NCI-H1417 treated with DMSO at 0.1 percent for 48 hours (cell line): ENCODE measurements at regions not wholly inside any gene's neighbourhood (a gene's known extent, or its start where the extent isn't known, plus 50 kb on each side); places are given as distances from the start of the nearest gene placed in this dataset.
A peak's percentile ranks its signal among the peaks of the same experiment; 100 is the strongest.

ENCODE experiments used
- DNase-seq: peaks from one replicate; lab custom pipeline; 2025; lab: John Stamatoyannopoulos, UW

DNA sequence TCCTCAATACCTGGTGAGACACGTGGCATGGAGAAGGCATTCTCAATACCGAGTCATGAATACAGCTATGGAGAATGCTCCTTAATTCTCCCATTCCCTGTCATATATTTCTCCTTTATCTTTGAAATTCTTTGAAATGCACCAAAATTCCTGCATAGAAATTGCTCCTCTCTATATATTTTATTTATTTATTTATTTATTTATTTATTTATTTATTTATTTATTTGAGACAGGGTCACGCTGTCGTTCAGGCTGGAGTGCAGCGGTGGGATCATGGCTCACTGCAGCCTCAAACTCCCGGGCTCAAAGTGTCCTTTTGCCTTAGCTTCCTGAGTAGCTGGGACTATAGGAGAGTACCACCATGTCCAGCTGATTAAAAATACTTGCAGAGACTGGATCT is 190.3 kb upstream of the MAF start:
- DNase-seq, result no peak

DNA sequence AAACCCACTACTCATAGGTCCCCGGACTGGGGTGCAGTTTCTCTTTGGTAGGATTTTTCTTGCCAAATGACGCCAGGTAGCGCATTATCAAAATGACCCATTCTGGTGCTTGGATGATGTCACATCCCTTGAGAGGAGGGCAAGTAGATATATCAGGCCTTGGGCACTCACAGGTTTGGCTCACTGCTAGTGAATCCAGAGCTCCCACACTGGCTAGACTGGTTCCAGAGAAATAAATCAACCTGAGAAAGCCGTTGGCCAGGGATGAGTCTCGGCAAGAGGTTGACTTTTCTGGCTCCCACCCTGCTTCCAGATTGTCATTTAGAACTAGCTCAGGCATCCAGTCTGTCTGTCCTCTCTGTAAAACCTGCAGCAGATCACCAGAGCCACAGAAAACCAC is 188.4 kb upstream of the MAF start:
- no peak for DNase-seq

DNA sequence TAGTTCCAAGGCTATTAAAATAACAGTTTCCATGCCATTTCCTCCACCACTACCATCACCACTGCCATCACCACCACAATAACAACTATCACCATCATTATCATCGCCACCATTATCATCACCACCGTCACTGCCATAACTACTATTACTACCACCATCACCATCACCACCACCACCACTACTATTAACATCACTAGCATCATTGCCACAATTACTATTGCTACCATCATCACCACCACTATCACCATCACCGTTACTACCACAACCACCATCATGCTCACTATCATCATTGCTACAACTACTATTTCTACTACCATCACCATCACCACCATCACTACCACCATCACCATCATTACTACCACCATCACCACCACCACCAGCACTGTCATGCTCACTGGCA is 185.9 kb upstream of the MAF start:
- no peak for DNase-seq

DNA sequence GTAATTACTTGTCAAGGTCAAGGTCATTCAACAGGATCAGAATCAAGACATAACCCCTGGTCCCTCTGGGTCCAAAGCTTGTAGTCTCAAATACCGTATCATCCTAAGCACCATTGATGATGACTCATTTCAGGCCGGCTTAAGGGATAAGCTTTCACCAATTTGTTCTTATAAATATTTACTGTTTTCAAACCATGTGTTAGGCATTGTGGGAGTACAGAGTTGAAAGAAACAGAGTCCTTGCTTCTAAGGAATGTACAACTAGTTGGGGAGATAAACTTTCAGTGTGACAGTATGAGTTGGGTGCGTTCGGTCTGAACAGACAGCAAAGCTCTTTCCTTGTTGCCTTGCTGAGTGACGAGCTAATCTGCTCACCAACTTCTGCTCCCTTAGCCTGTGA is 183.5 kb upstream of the MAF start:
- no peak for DNase-seq

DNA sequence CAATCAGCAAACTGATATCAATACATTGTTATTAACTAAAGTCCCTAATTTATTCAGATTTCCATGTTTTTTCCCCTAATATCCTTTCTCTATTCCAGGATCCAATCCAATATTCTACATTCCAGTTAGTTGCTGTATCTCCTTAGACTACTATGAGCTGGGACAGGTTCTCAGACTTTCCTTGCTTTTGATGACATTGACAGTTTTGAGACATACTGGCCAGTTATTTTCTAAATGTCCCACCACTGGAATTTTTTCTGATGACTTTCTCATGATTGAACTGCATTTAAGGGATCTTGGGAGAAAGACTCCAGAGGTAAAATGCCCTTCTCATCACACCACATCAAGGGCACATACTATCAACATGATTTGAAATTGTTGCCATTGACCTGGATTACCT is 177.1 kb upstream of the MAF start:
- no peak for DNase-seq

DNA sequence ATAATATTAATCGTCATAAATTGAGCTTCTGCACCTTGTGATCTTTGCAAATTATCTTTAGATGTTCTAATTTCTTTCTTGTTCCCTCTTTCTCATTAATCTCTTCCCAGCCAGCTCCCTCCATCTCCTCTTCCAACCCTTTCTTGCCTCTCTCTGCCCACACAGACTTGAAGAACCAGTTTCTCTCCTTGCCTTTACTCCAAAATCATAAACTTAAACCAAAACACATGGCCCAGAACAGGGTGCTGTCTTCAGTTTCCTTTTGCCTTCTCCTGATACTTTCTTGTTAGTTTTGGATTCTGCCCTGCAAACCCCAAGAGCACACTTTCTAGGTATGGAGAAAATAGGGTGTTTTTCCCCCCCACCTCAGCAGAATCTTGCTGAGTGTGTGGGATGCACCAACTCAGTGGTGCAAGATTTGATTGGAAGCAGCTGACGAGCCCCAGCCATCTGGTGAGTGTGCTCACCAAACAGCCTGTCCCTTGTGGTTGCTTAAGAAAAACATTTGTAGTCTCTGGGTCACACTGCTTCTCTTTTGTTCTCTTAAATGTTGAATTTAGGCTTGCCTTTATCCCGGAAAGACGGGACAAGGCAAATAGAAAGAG is 175.8 kb upstream of the MAF start:
- no peak for DNase-seq

DNA sequence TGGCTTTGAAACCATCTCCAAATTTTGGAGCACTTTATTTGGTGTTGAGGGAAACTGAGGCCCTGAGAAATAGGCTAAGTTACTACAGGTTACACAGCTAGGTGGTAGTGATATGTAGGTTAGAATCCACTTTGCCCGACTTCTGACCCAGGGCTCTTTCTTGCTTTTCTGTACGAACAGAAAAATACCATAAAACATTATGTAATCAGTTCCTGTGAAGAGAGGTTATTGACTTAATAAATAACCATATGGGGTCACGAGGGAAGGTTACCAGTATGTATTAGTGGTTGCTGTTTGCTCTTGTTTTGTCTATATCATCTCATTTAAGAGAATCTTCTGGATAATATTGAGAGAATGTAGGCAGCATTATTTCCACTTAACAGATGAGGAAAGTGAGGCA is 172.2 kb upstream of the MAF start:
- no peak for DNase-seq

DNA sequence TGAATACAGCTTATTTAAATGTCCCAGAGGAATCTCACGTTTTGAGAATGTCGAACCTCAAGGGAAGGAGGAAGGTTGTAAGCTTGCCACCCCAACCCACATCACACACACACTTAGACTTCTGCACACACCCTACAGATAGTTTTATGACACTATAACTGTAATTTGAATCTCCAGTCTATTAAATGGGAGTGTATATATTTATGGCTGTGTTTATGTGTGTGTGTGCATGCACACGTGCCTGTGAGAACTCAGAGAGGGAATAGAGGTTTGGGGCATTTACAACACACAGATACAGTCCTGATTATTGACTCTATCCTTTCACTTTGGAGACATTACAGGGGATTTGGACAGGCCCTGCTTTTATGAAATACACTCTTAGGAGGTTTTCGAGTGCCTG is 171.5 kb upstream of the MAF start:
- no peak for DNase-seq

DNA sequence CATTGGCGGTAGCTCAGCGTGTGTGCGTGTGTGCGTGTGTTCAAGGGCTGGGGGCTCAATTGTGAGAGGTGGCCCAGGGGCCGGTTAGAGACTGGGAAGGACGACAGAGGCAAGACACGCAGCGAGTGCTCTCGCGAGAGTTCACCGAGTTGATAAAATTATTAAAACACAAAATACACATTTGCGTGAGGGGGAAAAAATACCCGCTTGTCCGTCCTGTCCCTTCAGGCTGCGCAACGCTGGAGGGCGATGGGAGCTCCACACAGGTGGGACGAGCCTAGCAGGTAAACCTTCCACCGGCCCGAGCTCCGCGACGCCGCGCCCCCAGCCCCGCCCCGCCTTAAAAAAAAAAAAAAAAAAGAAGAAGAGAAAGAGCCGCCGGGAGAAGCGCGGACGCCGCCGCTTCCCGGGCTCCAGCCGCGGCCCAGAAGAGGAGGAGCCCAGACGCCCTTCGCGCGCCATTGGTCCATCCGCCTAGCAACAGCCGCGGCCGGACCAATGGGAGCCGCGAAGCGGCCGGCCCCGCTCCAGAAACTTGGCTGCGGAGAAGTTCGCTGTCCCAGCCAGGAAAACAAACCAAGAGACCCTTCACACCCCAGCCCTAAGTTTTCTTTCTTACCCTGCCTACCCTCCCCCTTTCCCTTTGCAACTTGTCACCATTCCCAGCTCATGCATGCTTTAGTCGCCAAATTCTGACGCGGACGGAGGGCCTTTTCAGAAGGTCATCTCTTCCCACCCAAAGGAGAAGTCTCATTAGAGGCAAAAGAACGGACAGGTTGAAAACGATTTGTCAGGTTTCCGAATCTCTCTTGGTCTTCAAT is 169.9 kb upstream of the MAF start:
- peak; percentile 23 for DNase-seq

DNA sequence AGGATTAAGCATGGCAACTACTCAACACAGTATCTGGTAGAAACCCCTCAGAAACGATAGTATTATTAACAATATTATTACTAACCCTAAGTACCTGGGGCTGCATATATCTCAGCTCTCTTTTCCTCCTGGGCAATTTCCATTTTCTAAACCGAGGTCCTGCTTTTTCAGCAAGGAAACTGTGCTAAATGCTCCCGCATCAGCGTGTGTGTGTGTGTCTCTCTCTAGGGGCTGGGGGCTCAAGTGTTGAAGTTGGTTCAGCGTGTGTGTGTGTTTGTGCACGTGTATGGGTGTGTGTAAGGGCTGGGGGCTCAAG is 169.3 kb upstream of the MAF start:
- no peak for DNase-seq

DNA sequence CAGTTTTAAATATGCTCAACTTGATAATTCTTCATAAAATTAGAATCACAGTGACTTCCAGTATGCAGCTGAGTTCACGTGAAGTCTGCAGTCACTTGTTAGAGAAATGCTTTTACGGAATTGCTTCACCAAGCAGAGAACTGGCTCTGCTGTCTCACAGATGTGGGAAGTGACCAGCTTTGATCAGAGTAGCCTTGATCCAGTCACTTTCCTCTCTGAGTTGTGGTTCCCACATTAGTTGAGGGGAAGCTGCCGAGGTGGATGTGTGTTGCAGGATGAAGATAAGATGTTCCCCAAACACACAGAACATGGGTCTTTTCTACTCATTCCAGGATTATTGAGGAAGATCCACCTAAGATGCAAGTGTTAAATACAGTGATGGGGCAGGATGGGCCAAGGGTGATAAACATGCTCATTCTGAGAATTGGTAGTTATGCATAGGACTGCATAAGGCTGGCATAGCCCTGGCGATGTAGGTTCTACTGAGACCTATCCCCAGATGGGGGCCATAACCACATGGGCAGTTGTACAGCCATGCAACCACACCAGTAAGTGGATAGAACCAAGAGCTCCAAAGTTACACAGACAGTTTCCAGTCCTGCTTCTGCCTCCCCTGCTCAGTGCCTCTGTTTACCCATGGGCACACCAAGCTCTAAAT is 168.9 kb upstream of the MAF start:
- no peak for DNase-seq

DNA sequence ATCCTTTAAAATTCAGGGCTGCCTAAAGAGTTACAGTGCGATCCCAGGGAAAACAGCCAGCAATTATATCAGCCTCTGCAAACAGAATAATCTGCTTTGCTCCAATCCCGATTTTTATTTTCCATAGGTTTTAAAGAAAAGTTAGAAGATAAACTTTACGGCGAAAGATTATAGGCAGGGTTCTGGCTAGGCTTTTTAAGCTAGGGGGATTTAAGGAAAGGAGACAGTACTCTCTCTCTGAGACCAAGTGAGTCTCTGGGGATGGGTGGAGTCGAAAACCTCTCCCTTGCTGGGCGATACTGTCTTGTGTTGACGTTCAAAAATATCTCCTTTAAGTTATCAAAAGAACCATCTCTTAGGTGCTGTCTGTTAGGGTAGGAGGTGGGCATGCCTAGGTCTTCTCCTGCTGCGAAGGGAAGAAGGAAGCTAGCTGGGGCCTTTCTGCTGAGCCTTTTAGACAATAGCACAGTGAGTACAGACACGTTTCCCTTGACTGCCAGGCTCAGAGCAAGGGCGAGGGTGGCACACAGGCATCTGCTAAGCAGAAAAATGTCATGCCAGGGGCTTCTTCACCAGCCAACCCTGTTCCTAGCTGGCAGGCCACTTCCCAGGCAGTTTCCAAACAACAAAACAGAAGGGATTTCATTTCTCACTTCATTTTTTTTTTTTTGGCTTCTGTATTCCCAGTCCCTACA is 167.9 kb upstream of the MAF start:
- no peak for DNase-seq

DNA sequence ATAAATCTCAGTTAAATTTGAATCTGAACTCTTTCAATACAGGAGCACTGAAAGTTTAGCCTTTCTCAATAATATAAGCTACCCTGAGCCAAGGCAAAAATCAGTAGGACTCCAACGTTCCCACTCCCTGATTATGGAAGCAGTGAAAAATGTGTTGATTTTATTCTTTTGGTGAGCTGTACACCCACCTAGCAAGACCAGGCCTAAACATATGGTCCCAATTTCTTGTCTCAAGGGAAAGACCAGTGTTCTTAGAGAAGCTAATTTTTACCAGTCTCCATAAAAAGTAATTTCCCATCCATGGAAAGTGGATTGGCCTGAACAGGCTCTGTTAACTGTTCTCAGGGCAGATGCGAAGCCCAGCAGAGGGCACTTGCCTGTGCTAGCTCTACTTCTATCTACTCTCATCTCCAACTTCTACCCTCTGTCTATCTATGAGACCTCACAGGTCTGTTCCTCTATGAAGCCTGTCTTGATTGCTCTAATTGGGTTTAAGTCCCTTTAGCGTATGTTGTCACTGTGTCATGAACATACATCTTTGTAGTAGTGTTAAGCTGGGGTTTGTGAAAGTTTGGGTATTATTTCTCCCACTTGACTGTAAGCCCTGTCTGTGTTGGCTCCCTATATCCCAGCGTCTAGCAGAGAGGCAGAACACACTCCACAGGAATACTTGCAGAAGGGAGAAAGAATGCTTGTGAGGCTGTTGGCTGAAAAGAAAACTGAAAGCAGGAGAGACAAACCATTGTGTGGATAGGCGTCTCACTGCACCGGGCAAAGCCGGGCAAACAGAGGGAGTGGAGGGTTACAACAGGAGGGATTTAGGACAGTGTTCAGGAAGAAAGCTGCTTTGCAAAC is 167.1 kb upstream of the MAF start:
- no peak for DNase-seq

DNA sequence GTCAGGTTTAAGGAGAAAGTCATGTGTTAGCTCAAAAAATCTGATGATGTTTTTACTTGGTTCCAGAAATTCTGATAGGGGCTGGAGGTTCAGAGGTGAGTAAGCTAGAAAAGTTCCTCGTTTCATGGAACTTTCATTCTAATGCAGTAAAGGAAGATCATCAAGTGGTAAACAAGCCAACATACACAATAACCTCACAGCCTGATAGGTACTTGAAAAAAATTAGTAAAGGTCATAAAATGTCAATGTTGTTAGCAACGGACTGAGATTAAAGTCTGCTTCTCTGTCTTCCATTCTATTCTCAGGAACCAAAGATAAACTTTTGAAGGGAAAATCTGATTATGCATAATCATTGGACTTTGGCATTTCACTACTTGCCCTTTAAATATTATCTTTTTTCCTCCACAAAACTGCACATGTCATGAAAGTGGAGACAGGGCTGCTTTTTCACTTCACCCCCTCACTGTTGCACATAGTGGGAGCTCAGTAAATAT is 165.4 kb upstream of the MAF start:
- no peak for DNase-seq

DNA sequence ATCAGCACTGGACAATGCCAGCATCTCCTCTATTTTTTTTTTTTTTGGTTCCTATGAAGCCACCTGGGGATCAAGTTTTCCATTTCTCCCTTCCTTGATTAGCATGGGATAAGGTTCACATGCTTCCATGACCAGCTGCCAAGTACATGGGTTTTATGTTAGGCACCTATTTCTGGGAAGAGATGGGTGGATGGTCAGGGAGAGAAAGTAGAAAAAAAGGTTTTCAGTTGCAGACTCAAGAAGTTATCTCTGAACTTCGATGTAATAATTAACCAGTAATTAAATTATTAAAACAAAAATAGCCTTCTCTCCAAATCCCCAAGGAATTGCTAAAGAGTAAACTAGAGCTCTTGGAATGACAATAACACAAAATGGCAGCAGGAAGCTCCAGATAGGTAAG is 164.9 kb upstream of the MAF start:
- DNase-seq, result no peak

DNA sequence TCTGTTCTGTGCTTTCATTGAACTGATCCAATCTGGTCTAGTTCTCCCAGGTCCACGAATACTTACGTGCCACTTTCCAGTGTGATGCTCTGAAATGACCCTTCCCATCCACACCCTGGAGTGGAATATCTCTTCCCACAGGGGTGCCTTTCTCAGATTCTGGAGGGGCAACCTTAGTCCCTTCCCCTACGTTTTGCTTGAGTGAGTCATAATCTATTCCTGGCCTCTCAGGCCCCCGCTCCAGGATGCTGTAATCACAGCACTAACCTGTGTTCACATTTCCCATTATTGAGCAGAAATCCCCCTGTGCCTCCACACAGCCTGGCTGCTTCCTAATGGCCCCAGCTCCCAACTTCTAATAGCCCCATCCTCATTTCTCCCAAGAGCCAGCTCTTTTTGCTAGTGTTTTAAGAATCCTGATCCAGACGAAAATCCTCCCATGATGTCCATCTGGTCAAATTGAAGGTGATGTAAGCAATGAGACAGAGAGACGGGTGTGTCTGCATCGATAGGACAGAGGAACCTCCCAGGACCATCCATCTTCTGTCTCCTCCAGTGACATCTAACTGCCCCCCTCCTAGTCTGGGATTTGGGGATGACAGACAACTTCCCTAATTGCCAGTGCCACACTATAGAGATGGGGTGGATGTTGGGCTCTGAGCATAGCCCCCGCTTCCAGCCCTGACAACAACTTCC is 164.0 kb upstream of the MAF start:
- DNase-seq, result no peak

DNA sequence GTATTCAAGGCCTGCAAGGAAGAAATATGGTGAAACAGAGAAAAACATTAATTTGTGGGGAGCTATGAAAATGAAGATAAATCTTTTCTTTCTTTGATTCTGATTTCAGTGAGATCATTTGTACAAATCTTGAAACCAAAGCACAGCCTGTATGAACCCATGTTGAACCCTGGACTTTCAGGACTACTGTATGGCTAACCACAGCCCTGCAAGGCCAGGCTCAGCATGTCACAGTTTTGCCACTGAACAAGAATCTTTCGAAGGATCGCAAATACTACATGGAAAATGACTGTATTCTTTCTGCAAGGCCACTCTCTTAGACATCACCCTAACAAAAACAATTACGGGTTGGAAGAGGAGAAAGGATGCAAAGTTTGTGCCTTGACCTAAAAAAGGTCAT is 161.7 kb upstream of the MAF start:
- no peak for DNase-seq

DNA sequence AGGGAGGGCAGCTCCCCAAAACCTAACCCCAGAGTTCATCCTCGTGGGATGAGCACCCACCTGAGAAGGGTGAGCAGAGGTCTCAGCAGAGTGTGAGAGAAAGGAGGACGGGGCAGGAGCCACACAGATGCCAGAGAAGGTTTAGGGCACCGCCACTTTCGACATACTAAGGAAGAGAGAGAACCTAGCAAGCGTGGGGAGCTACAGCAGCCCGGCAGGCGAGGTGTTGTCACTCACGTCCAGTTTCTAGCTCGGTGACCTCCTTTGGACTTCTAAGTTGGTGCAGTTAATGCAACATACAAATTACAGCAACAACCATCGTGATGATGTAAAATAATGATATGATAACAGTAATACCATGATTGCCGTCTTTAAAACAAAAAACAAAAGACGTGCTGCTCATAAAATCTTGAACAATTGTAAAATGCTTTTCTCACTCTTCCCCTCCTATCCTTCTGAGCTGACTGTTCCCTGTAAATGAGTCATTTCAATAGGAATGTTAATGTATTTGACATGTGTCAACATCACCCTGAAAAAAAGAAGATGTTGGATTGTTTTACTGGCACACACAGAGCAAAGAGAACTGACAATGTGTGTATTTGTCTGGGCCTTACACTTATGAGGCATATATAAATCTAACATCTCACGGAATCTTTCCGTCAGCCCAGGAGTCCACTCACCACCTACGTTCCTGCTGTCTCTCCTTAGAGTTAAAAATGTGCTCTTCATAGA is 158.2 kb upstream of the MAF start:
- DNase-seq, result no peak

DNA sequence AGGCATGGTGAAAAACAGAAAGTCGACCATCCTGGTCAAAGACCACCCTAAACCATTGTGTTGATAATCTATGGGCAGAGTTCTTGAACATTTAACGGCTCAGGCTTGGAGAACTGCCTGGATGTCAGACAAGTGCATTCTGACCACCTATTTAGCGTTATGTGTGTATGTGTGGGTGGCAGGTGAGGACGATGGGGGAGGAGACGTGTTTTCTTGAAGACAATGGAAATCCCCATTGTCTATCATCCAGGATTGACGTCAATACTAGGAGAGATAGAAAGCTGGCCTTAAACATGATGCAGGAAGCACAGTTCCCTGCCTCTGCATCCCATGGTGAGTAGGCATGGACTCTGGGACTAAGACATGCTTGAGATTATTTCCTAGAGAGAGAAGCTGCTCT is 157.4 kb upstream of the MAF start:
- DNase-seq, result no peak

DNA sequence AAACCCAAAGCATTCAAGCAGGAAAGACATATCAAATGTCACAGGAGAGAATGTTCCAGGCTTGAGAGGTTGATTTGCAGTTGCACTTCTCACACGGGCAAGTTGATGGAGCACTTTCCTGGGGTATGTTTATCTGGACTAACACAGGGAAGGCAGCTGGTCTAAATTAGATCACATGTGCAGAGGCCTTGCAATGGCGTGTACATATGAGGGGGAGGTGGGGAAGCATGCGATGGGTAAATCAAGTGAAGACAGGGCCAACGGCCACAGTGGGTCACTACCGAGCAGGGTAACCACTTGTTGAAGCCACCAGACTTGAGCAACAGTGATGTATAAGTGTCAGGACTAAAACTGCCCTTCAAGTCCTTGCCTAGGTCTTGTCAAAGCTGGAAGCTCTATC is 156.6 kb upstream of the MAF start:
- no peak for DNase-seq

DNA sequence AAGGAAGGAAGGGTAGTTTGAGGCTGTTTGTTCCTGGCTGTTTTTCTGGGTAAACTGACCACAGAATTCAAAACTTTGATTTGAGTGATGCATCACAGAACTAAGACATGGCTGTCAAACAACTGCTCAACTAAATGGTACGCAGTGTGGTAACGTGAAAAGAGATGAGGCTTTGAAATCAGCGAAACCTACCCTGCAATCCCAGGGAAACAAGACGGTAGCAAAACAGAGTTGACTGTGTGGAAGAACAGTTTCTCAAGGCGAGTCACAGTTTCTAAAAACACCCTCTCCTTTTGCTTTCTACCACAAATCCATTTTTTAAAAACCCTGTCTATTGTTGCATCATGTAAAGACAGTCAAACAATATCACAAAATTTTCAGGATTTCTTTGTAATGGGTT is 156.0 kb upstream of the MAF start:
- DNase-seq, result no peak
